GM23338 (cell line): ENCODE measurements at regions not wholly inside any gene's neighbourhood (a gene's known extent, or its start where the extent isn't known, plus 50 kb on each side); places are given as distances from the start of the nearest gene placed in this dataset.
A peak's percentile ranks its signal among the peaks of the same experiment; 100 is the strongest.

Experiments used
- ATAC-seq: fragments of 200-7000 bp; cut with Tn5 transposase; 3 replicates; pipeline ENCODE4 v1.9.1; 2020
- DNase-seq: peaks from one replicate; pipeline ENCODE4 v3.0.0-alpha.2; 2015; ENCODE audit warnings: low spot score
- H2AFZ ChIP-seq: fragments of 200-600 bp; sonication (generic); 2 replicates; pipeline ENCODE4 v1.8.0; 2016; ENCODE audit warnings: antibody characterized with exemption, mild to moderate bottlenecking, moderate library complexity
- H3F3A ChIP-seq: fragments of 200-600 bp; sonication (generic); replicated peaks from 2 replicates; pipeline ENCODE4 v1.8.0; 2017; ENCODE audit warnings: antibody characterized with exemption, mixed run types, low read depth
- H3K27ac ChIP-seq: fragments of 200-600 bp; sonication (generic); 2 replicates; pipeline ENCODE4 v1.6.1; 2016; ENCODE audit warnings: low read depth
- H3K27me3 ChIP-seq: fragments of 200-600 bp; sonication (generic); 2 replicates; pipeline ENCODE4 v1.8.0; 2016; ENCODE audit warnings: mild to moderate bottlenecking, mixed run types, moderate library complexity; ENCODE audit not compliant: insufficient read depth
- H3K36me3 ChIP-seq: fragments of 200-600 bp; sonication (generic); 2 replicates; pipeline ENCODE4 v1.8.0; 2016; ENCODE audit warnings: mild to moderate bottlenecking; ENCODE audit not compliant: insufficient read depth
- H3K4me1 ChIP-seq: fragments of 200-600 bp; sonication (generic); 2 replicates; pipeline ENCODE4 v1.8.0; 2016; ENCODE audit warnings: mild to moderate bottlenecking, moderate library complexity; ENCODE audit not compliant: insufficient read depth
- H3K4me2 ChIP-seq: fragments of 200-600 bp; sonication (generic); 2 replicates; pipeline ENCODE4 v1.7.1; 2017; ENCODE audit warnings: mixed run types
- H3K4me3 ChIP-seq: fragments of 200-600 bp; sonication (generic); 2 replicates; pipeline ENCODE4 v1.6.1; 2016; ENCODE audit warnings: mixed run types
- H3K79me2 ChIP-seq: fragments of 200-600 bp; sonication (generic); replicated peaks from 2 replicates; pipeline ENCODE4 v1.8.0; 2017; ENCODE audit warnings: mild to moderate bottlenecking; ENCODE audit not compliant: insufficient read depth
- H3K9me2 ChIP-seq: fragments of 200-600 bp; sonication (generic); 2 replicates; pipeline ENCODE4 v1.8.0; 2017; ENCODE audit not compliant: insufficient read depth
- H4K20me1 ChIP-seq: fragments of 200-600 bp; sonication (generic); replicated peaks from 2 replicates; pipeline ENCODE4 v1.8.0; 2017; ENCODE audit warnings: mild to moderate bottlenecking; ENCODE audit not compliant: insufficient read depth
- H3K27ac Mint-ChIP-seq: 2 replicates; pipeline ENCODE4 v1.8.0; 2020; ENCODE audit warnings: inconsistent platforms, mild to moderate bottlenecking, moderate library complexity, mixed read lengths
- H3K27me3 Mint-ChIP-seq: 3 replicates; pipeline ENCODE4 v1.8.0; 2022; ENCODE audit warnings: low read depth, mild to moderate bottlenecking, moderate library complexity, mixed read lengths, inconsistent platforms; ENCODE audit not compliant: insufficient read depth, poor library complexity
- H3K36me3 Mint-ChIP-seq: 3 replicates; pipeline ENCODE4 v1.8.0; 2021; ENCODE audit warnings: low read depth, mild to moderate bottlenecking, inconsistent platforms, moderate library complexity, mixed read lengths
- H3K4me1 Mint-ChIP-seq: 3 replicates; pipeline ENCODE4 v1.8.0; 2020; ENCODE audit warnings: mild to moderate bottlenecking, inconsistent platforms, mixed read lengths
- H3K4me3 Mint-ChIP-seq: 3 replicates; pipeline ENCODE4 v1.8.0; 2021; ENCODE audit warnings: moderate library complexity, mild to moderate bottlenecking, inconsistent platforms, mixed read lengths
- H3K9me3 Mint-ChIP-seq: 3 replicates; pipeline ENCODE4 v1.8.0; 2020; ENCODE audit warnings: moderate library complexity, mild to moderate bottlenecking, inconsistent platforms, mixed read lengths
- CREB1 ChIP-seq: fragments of 250-450 bp; sonication (Bioruptor Pico); IDR thresholded peaks from 2 replicates; pipeline ENCODE4 v1.5.0; 2020; ENCODE audit warnings: low read depth, mild to moderate bottlenecking, moderate library complexity
- ETS1 ChIP-seq: IDR thresholded peaks from 2 replicates; pipeline ENCODE4 v1.6.1; 2016; ENCODE audit warnings: antibody characterized with exemption
- EZH2phosphoT487 ChIP-seq: fragments of 200-600 bp; sonication (generic); IDR thresholded peaks from one replicate; pipeline ENCODE4 v1.8.1; 2018; ENCODE audit warnings: antibody characterized with exemption; ENCODE audit not compliant: unreplicated experiment
- JUNB ChIP-seq: IDR thresholded peaks from one replicate; pipeline ENCODE4 v1.6.1; 2016; ENCODE audit warnings: antibody characterized with exemption; ENCODE audit not compliant: unreplicated experiment
- NANOG ChIP-seq: IDR thresholded peaks from 2 replicates; pipeline ENCODE4 v1.6.1; 2016; ENCODE audit warnings: antibody characterized with exemption, borderline replicate concordance
- POLR2AphosphoS5 ChIP-seq: IDR thresholded peaks from 2 replicates; pipeline ENCODE4 v1.6.1; 2016; ENCODE audit warnings: antibody characterized with exemption, low read depth
- REST ChIP-seq: IDR thresholded peaks from one replicate; pipeline ENCODE4 v1.6.1; 2018; ENCODE audit warnings: antibody characterized with exemption; ENCODE audit not compliant: unreplicated experiment
- ZNF462 ChIP-seq: fragments of 250-450 bp; sonication (Bioruptor Pico); IDR thresholded peaks from 2 replicates; pipeline ENCODE4 v1.5.0; 2020; ENCODE audit warnings: mild to moderate bottlenecking, moderate library complexity

- Histone ChIP-seq H3K4me1 (no peaks in the 10 kb centered on the region), H3K36me3 (no peaks in the 10 kb centered on the region), H3K27ac (no peak overlapping the region), H3K4me2 (no peak overlapping the region), H3K79me2 (no peaks in the 10 kb centered on the region), H3K4me3 (no peak overlapping the region), H4K20me1 (no peaks in the 10 kb centered on the region), H2AFZ (no peak overlapping the region), H3K27me3 (no peaks in the 10 kb centered on the region), H3K9me2 (no peaks in the 10 kb centered on the region), H3F3A (no peaks in the 10 kb centered on the region)
- peaks cover 5% of the 10 kb centered on the region for H3K27me3 Mint-ChIP-seq
- peak; percentile 53 for DNase-seq
- peak; percentile 51 for ATAC-seq
- H3K4me3 Mint-ChIP-seq = no peak overlapping the region
- no peak overlapping the region for H3K27ac Mint-ChIP-seq
- TF ChIP-seq EZH2phosphoT487 (no peak), ETS1 (no peak), ZNF462 (CRISPR knock-in tag) (no peak), CREB1 (CRISPR knock-in tag) (no peak), POLR2AphosphoS5 (no peak), REST (no peak), NANOG (no peak), JUNB (no peak)
- H3K4me1 Mint-ChIP-seq = peaks cover 6% of the 10 kb centered on the region; the same call in 2 of the 3 replicates
- no peaks in the 10 kb centered on the region for H3K9me3 Mint-ChIP-seq
- no peaks in the 10 kb centered on the region for H3K36me3 Mint-ChIP-seq
These were observed 127.4 kb downstream of the ELAPOR2 start for GRCh38 chr7:86932038-86932512.
